ENCODE measurements at regions not wholly inside any gene's neighbourhood (a gene's known extent, or its start where the extent isn't known, plus 50 kb on each side); places are given as distances from the start of the nearest gene placed in this dataset.
"Not testable (repeated sequence)": the region's sequence is repeated elsewhere in the genome, so short reads cannot be mapped to it uniquely, and the experiment has no call there.

- Mint-ChIP-seq H3K27me3 (no peaks in the 10 kb centered on the region), H3K27ac (peak overlapping the region; percentile 83), H3K4me1 (ENCODE audit: low read depth) (peaks cover 51% of the 10 kb centered on the region)
Measured at GRCh38 chr12:89768586-89769482, 60.2 kb upstream of the ATP2B1 start.

GRCh38 chr12:89765959-89766824 is 57.6 kb upstream of the ATP2B1 start:
- Mint-ChIP-seq H3K9me3 (peaks cover 8% of the 10 kb centered on the region), H3K27me3 (no peaks in the 10 kb centered on the region), H3K36me3 (ENCODE audit: low read depth) (no peaks in the 10 kb centered on the region), H3K4me1 (ENCODE audit: low read depth) (peaks cover 57% of the 10 kb centered on the region), H3K4me3 (no peak overlapping the region), H3K27ac (no peak overlapping the region)

More at GRCh38 chr12:89768586-89769482, 60.2 kb upstream of the ATP2B1 start:
- peak overlapping the region; percentile 4 for H3K4me3 Mint-ChIP-seq
- peaks cover 8% of the 10 kb centered on the region for H3K9me3 Mint-ChIP-seq
- H3K36me3 Mint-ChIP-seq (ENCODE audit: low read depth), result no peaks in the 10 kb centered on the region

GRCh38 chr12:89764164-89764563 is 55.5 kb upstream of the ATP2B1 start:
- not testable (repeated sequence) for H3K27ac Mint-ChIP-seq; H3K36me3 Mint-ChIP-seq (ENCODE audit: low read depth); H3K9me3 Mint-ChIP-seq; H3K4me3 Mint-ChIP-seq; H3K27me3 Mint-ChIP-seq
- peaks cover 56% of the 10 kb centered on the region for H3K4me1 Mint-ChIP-seq (ENCODE audit: low read depth)

- H3K9me3 Mint-ChIP-seq, result peaks cover 8% of the 10 kb centered on the region
- H3K27me3 Mint-ChIP-seq, result no peaks in the 10 kb centered on the region
- H3K4me3 Mint-ChIP-seq, result no peak overlapping the region
- peaks cover 49% of the 10 kb centered on the region for H3K4me1 Mint-ChIP-seq (ENCODE audit: low read depth)
- H3K27ac Mint-ChIP-seq, result no peak overlapping the region
- H3K36me3 Mint-ChIP-seq (ENCODE audit: low read depth), result no peaks in the 10 kb centered on the region
Measured at GRCh38 chr12:89762498-89763170, 54.0 kb upstream of the ATP2B1 start.

GRCh38 chr12:89760783-89761182 is 52.1 kb upstream of the ATP2B1 start:
- Mint-ChIP-seq H3K4me3 (no peak overlapping the region), H3K4me1 (ENCODE audit: low read depth) (peaks cover 52% of the 10 kb centered on the region), H3K27me3 (no peaks in the 10 kb centered on the region), H3K36me3 (ENCODE audit: low read depth) (no peaks in the 10 kb centered on the region), H3K9me3 (peaks cover 20% of the 10 kb centered on the region), H3K27ac (no peak overlapping the region)
